Epithelial cell of esophagus (primary cell): ENCODE measurements at regions not wholly inside any gene's neighbourhood (a gene's known extent, or its start where the extent isn't known, plus 50 kb on each side); places are given as distances from the start of the nearest gene placed in this dataset.
"Not testable (repeated sequence)": the region's sequence is repeated elsewhere in the genome, so short reads cannot be mapped to it uniquely, and the experiment has no call there.

Experiments
- DNase-seq: peaks from one replicate; pipeline ENCODE4 v3.0.0; 2010; ENCODE audit warnings: low read depth
- H3K4me3 ChIP-seq: 2 replicates; pipeline ENCODE4 v1.5.1; 2011; ENCODE audit warnings: mild to moderate bottlenecking, low read length, control low read depth
- TF ChIP-seq, protein P1 (sequence below): IDR thresholded peaks from 2 replicates; pipeline ENCODE4 v1.5.1; 2011; ENCODE audit warnings: low read depth, mild to moderate bottlenecking, low read length, control low read depth, inconsistent platforms; ENCODE audit not compliant: insufficient read depth; ENCODE audit errors: missing control alignments

DNA sequence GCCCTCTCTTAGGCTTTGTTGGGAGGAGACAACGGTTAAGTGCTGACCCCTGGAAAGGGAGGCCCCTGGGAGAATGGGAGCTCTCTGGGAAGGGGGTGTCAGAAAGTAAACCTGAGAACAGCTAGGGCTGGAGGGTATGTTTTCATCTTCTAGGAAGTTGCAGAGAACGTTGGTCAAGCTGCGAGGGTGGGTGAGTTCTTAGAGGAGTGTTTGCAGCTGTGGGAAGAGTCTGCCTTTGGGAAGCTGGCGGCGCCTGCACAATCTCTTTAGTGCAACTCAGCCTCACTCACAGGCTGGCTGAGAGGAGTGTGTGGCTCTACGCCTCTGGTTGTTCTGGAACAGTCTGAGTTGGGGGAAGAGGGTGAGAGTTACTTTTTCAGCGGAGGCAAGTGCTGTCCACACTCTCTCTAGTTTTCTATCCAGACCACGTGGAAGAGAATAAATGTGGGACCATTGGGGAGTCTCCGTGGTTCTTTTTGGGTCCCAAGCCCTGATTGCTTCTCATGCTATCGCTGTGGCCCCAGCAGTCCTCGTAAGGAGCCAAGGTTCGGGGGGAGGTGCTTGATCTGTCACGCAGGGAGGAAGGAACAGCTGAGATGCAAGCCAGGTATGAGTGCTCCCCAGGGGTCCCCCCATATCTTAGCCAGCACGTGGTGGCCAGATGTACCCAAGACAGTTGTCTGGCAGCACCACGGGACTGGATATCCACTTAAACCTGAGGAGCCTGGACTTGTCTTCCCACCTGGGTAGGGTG is 237.2 kb downstream of the BUB3 start:
- H3K4me3 ChIP-seq, result no peak overlapping the region
- TF ChIP-seq, protein P1, sequence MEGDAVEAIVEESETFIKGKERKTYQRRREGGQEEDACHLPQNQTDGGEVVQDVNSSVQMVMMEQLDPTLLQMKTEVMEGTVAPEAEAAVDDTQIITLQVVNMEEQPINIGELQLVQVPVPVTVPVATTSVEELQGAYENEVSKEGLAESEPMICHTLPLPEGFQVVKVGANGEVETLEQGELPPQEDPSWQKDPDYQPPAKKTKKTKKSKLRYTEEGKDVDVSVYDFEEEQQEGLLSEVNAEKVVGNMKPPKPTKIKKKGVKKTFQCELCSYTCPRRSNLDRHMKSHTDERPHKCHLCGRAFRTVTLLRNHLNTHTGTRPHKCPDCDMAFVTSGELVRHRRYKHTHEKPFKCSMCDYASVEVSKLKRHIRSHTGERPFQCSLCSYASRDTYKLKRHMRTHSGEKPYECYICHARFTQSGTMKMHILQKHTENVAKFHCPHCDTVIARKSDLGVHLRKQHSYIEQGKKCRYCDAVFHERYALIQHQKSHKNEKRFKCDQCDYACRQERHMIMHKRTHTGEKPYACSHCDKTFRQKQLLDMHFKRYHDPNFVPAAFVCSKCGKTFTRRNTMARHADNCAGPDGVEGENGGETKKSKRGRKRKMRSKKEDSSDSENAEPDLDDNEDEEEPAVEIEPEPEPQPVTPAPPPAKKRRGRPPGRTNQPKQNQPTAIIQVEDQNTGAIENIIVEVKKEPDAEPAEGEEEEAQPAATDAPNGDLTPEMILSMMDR, result no peak
- DNase-seq, result no peak

- no peak overlapping the region for H3K4me3 ChIP-seq
- TF ChIP-seq, protein P1, result no peak
- no peak for DNase-seq
These were observed 238.2 kb downstream of the BUB3 start for GRCh38 chr10:123392182-123392963.

- no peak for DNase-seq
- TF ChIP-seq, protein P1, result no peak
- no peak overlapping the region for H3K4me3 ChIP-seq
These were observed 239.0 kb downstream of the BUB3 start for GRCh38 chr10:123393170-123393569.

GRCh38 chr10:123394382-123394781 is 240.2 kb downstream of the BUB3 start:
- TF ChIP-seq, protein P1, result no peak
- DNase-seq, result no peak
- H3K4me3 ChIP-seq, result no peak overlapping the region

GRCh38 chr10:123395234-123395633 is 241.0 kb downstream of the BUB3 start:
- H3K4me3 ChIP-seq, DNase-seq: not testable (repeated sequence)

DNA sequence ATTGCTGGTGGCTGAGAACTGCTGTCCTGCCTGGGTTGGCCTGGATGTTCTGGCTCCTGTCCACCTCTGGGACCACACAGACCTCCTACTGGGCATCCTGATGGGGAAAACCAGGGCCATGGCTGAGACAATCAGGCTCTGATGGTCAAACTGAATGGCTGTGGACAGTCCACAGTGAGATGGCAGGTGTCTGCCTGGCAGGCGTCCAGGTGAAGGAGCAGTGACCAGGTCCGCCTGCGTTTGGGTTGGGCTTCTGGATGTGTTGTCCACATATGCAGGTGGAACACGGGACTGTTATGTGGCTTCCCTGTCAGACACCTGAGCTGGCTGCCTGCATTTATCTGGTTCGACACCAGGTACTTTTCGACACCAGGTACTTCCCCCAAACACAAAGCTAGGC is 241.7 kb downstream of the BUB3 start:
- no peak overlapping the region for H3K4me3 ChIP-seq
- TF ChIP-seq, protein P1, result no peak
- DNase-seq, result no peak

GRCh38 chr10:123398180-123398591 is 244.0 kb downstream of the BUB3 start:
- DNase-seq, result no peak
- TF ChIP-seq, protein P1, result no peak
- H3K4me3 ChIP-seq, result no peak overlapping the region
